Activated B cell treated with CpG ODN at 0.5 μM for 24 hours (primary cell): ENCODE measurements at regions not wholly inside any gene's neighbourhood (a gene's known extent, or its start where the extent isn't known, plus 50 kb on each side); places are given as distances from the start of the nearest gene placed in this dataset.
"Not testable (repeated sequence)": the region's sequence is repeated elsewhere in the genome, so short reads cannot be mapped to it uniquely, and the experiment has no call there.

ENCODE experiments used
- ATAC-seq: fragments of 200-7000 bp; cut with Tn5 transposase; one replicate; pipeline ENCODE4 v1.10.0; 2021; ENCODE audit warnings: low read depth, mild to moderate bottlenecking, moderate library complexity
- CTCF ChIA-PET: fragments of 350-600 bp; sonication (Branson Sonifier 250); formaldehyde crosslinking; loops from one replicate; lab custom pipeline; 2021; ENCODE audit warnings: antibody characterized with exemption; lab: Charles Lee
- POLR2A ChIA-PET: fragments of 350-600 bp; sonication (Branson Sonifier 250); formaldehyde crosslinking; loops from one replicate; lab custom pipeline; 2021; ENCODE audit warnings: antibody characterized with exemption; lab: Charles Lee
- DNase-seq: peaks from one replicate; pipeline ENCODE4 v3.0.0; 2022
- H3K27ac Mint-ChIP-seq: one replicate; pipeline ENCODE4 v1.8.0; 2020; ENCODE audit warnings: mixed read lengths
- H3K27me3 Mint-ChIP-seq: one replicate; pipeline ENCODE4 v1.8.0; 2021; ENCODE audit warnings: mixed read lengths
- H3K36me3 Mint-ChIP-seq: one replicate; pipeline ENCODE4 v1.8.0; 2021; ENCODE audit warnings: low read depth, mixed read lengths
- H3K4me1 Mint-ChIP-seq: one replicate; pipeline ENCODE4 v1.8.0; 2021; ENCODE audit warnings: mixed read lengths
- H3K4me3 Mint-ChIP-seq: one replicate; pipeline ENCODE4 v1.8.0; 2020; ENCODE audit warnings: mild to moderate bottlenecking, mixed read lengths
- H3K9me3 Mint-ChIP-seq: one replicate; pipeline ENCODE4 v1.8.0; 2020; ENCODE audit warnings: mixed read lengths
- CTCF ChIP-seq: fragments of 200-600 bp; IDR thresholded peaks from one replicate; pipeline ENCODE4 v1.8.0; 2022; ENCODE audit warnings: antibody characterized with exemption, mild to moderate bottlenecking
- intact Hi-C: fragments of 100-400 bp; cut with micrococcal nuclease; formaldehyde crosslinking; loops from one replicate; pipeline ENCODE4 v1.15.1; 2024

GRCh38 chr7:63106506-63107388 lies 891.9 kb upstream of the ZNF722 start:
- ATAC-seq = no peak

DNA sequence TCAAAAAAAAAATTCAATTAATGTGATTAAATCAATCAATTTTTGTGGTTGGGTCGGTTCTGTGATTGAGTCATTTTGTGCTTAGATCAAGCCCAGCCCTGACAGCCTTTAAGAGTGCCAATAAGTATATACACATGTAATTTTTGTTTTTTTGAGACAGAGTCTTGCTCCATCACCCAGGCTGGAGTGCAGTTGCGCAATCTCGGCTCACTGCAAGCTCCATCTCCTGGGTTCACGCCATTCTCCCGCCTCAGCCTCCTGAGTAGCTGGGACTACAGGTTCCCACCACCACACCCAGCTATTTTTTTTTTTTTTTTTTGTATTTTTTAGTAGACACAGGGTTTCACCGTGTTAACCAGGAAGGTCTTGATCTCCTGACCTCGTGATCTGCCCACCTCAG lies 887.1 kb upstream of the ZNF722 start:
- H3K27ac Mint-ChIP-seq, intact Hi-C loops, H3K36me3 Mint-ChIP-seq, DNase-seq, H3K4me3 Mint-ChIP-seq, ATAC-seq, H3K4me1 Mint-ChIP-seq, POLR2A ChIA-PET, CTCF ChIA-PET, H3K27me3 Mint-ChIP-seq: not testable (repeated sequence)
- H3K9me3 Mint-ChIP-seq = peaks cover 17% of the 10 kb centered on the region

More at GRCh38 chr7:63106506-63107388, 891.9 kb upstream of the ZNF722 start:
- ChIA-PET POLR2A (no interaction called here), CTCF (no interaction called here)
- TF ChIP-seq CTCF = no peak
- DNase-seq = no peak
- intact Hi-C loops = no loop called here
- H3K27me3 Mint-ChIP-seq = no peaks in the 10 kb centered on the region
- no peak overlapping the region for H3K27ac Mint-ChIP-seq
- no peak overlapping the region for H3K4me3 Mint-ChIP-seq
- no peaks in the 10 kb centered on the region for H3K36me3 Mint-ChIP-seq
- peaks cover 24% of the 10 kb centered on the region for H3K9me3 Mint-ChIP-seq
- H3K4me1 Mint-ChIP-seq = no peaks in the 10 kb centered on the region

GRCh38 chr7:63112764-63113712 lies 885.6 kb upstream of the ZNF722 start:
- no peak overlapping the region for H3K27ac Mint-ChIP-seq
- DNase-seq (no peak), ATAC-seq (no peak)
- no peaks in the 10 kb centered on the region for H3K4me1 Mint-ChIP-seq
- no peaks in the 10 kb centered on the region for H3K27me3 Mint-ChIP-seq
- intact Hi-C loops = no loop called here
- peaks cover 15% of the 10 kb centered on the region for H3K9me3 Mint-ChIP-seq
- POLR2A ChIA-PET = no interaction called here
- CTCF ChIA-PET = no interaction called here
- TF ChIP-seq CTCF = no peak
- H3K36me3 Mint-ChIP-seq = no peaks in the 10 kb centered on the region
- no peak overlapping the region for H3K4me3 Mint-ChIP-seq

GRCh38 chr7:63113713-63114285 lies 884.9 kb upstream of the ZNF722 start:
- H3K36me3 Mint-ChIP-seq = no peaks in the 10 kb centered on the region
- POLR2A ChIA-PET = no interaction called here
- no peak for TF ChIP-seq CTCF
- DNase-seq (no peak), ATAC-seq (no peak)
- intact Hi-C loops = no loop called here
- H3K4me1 Mint-ChIP-seq = no peaks in the 10 kb centered on the region
- CTCF ChIA-PET = no interaction called here
- H3K9me3 Mint-ChIP-seq = peaks cover 12% of the 10 kb centered on the region
- H3K4me3 Mint-ChIP-seq = no peak overlapping the region
- H3K27me3 Mint-ChIP-seq = no peaks in the 10 kb centered on the region
- no peak overlapping the region for H3K27ac Mint-ChIP-seq

DNA sequence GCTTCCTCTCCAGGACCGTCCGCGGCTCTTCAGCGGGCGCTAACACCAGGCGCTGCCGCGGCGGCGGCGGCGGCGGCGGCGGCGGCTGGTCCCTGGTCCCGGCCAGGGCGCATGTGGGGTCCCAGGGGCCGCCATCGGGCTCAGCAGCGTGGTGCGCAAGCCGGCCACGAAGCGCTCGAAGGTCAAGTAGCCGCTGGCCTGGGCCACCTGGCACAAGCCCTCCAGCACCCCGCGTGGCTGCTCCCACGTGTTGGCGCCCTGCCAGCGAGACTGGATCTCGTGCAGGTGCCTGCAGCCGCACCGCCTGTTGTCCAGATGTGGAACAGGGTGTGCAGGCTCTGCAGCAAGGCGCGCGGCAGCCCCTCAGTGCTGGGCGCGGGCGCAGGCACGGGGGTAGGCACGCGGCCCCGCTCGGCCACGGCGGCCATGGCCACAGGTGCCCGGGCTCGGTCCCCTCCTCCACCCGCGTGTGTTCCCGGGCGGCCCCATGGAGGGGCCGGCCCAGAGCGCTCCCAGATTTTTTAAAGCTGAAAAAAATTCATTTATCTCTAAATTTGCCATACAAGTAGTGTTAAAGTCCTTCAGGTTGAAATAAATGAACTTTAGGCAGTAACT lies 884.2 kb upstream of the ZNF722 start:
- no peaks in the 10 kb centered on the region for H3K4me1 Mint-ChIP-seq
- no peaks in the 10 kb centered on the region for H3K27me3 Mint-ChIP-seq
- H3K27ac Mint-ChIP-seq = no peak overlapping the region
- H3K9me3 Mint-ChIP-seq = peaks cover 11% of the 10 kb centered on the region
- TF ChIP-seq CTCF = no peak
- ChIA-PET CTCF (no interaction called here), POLR2A (no interaction called here)
- H3K4me3 Mint-ChIP-seq = no peak overlapping the region
- no peaks in the 10 kb centered on the region for H3K36me3 Mint-ChIP-seq
- no peak for ATAC-seq
- intact Hi-C loops = no loop called here
- no peak for DNase-seq
